ENCODE measurements at regions not wholly inside any gene's neighbourhood (a gene's known extent, or its start where the extent isn't known, plus 50 kb on each side); places are given as distances from the start of the nearest gene placed in this dataset.

GRCh38 chr11:86743223-86744118 lies 56.9 kb upstream of the PRSS23 start:
- no peak overlapping the region for H3K4me3 ChIP-seq (ENCODE audit: low read depth, low read length)

GRCh38 chr11:86741839-86742805 lies 58.2 kb upstream of the PRSS23 start:
- no peak overlapping the region for H3K4me3 ChIP-seq (ENCODE audit: low read depth, low read length)
- DNase-seq (ENCODE audit: low read depth) = peak; percentile 80
- no peak for TF ChIP-seq CTCF (IDR thresholded peaks at IDR 0.05; ENCODE audit: insufficient read depth, low read length)

More at GRCh38 chr11:86743223-86744118, 56.9 kb upstream of the PRSS23 start:
- DNase-seq (ENCODE audit: low read depth) = peak; percentile 97
- TF ChIP-seq CTCF (IDR thresholded peaks at IDR 0.05; ENCODE audit: insufficient read depth, low read length) = peak; percentile 9

- TF ChIP-seq CTCF (IDR thresholded peaks at IDR 0.05; ENCODE audit: insufficient read depth, low read length) = no peak
- H3K4me3 ChIP-seq (ENCODE audit: low read depth, low read length) = no peak overlapping the region
- DNase-seq (ENCODE audit: low read depth) = no peak
Observed at GRCh38 chr11:86741484-86741835, 58.9 kb upstream of the PRSS23 start.

- DNase-seq (ENCODE audit: low read depth) = peak; percentile 98
- no peak overlapping the region for H3K4me3 ChIP-seq (ENCODE audit: low read depth, low read length)
- TF ChIP-seq CTCF (IDR thresholded peaks at IDR 0.05; ENCODE audit: insufficient read depth, low read length) = no peak
Observed at GRCh38 chr11:86740628-86741483, 59.5 kb upstream of the PRSS23 start.

- no peak for DNase-seq (ENCODE audit: low read depth)
- H3K4me3 ChIP-seq (ENCODE audit: low read depth, low read length) = no peak overlapping the region
- TF ChIP-seq CTCF (IDR thresholded peaks at IDR 0.05; ENCODE audit: insufficient read depth, low read length) = no peak
Observed at GRCh38 chr11:86738568-86738967, 61.8 kb upstream of the PRSS23 start.

- H3K4me3 ChIP-seq (ENCODE audit: low read depth, low read length) = no peak overlapping the region
- no peak for TF ChIP-seq CTCF (IDR thresholded peaks at IDR 0.05; ENCODE audit: insufficient read depth, low read length)
- peak; percentile 92 for DNase-seq (ENCODE audit: low read depth)
Observed at GRCh38 chr11:86737737-86738136, 62.6 kb upstream of the PRSS23 start.

Measured in fibroblast of the aortic adventitia (primary cell).